ENCODE measurements at regions not wholly inside any gene's neighbourhood (a gene's known extent, or its start where the extent isn't known, plus 50 kb on each side); places are given as distances from the start of the nearest gene placed in this dataset.

DNA sequence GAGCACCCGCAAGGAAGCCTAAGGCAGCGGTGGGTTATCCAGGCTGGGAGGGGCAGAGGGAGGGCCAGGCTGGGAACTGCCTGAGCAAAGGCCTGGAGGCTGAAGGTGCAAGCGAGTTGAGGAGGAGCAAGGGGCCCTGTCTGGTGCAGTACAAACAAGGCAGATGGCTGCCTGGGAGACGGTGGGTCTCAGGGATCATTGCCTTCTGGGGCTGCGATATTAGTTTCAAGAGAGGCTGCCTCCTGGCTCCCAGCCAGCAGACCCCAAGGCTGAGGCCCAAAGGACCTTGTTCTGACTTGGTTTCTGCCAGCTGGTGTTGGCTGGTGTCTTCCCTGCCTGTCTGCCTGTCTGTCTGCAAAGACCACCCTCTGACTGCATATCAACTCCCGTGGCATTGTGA, 154.0 kb downstream of the IRF8 start:
- TF ChIP-seq, protein P1, sequence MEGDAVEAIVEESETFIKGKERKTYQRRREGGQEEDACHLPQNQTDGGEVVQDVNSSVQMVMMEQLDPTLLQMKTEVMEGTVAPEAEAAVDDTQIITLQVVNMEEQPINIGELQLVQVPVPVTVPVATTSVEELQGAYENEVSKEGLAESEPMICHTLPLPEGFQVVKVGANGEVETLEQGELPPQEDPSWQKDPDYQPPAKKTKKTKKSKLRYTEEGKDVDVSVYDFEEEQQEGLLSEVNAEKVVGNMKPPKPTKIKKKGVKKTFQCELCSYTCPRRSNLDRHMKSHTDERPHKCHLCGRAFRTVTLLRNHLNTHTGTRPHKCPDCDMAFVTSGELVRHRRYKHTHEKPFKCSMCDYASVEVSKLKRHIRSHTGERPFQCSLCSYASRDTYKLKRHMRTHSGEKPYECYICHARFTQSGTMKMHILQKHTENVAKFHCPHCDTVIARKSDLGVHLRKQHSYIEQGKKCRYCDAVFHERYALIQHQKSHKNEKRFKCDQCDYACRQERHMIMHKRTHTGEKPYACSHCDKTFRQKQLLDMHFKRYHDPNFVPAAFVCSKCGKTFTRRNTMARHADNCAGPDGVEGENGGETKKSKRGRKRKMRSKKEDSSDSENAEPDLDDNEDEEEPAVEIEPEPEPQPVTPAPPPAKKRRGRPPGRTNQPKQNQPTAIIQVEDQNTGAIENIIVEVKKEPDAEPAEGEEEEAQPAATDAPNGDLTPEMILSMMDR (IDR thresholded peaks at IDR 0.05): no peak
- TF ChIP-seq POLR2AphosphoS5 (IDR thresholded peaks at IDR 0.05; ENCODE audit: low read depth, low read length): no peak
- TF ChIP-seq, protein P2, sequence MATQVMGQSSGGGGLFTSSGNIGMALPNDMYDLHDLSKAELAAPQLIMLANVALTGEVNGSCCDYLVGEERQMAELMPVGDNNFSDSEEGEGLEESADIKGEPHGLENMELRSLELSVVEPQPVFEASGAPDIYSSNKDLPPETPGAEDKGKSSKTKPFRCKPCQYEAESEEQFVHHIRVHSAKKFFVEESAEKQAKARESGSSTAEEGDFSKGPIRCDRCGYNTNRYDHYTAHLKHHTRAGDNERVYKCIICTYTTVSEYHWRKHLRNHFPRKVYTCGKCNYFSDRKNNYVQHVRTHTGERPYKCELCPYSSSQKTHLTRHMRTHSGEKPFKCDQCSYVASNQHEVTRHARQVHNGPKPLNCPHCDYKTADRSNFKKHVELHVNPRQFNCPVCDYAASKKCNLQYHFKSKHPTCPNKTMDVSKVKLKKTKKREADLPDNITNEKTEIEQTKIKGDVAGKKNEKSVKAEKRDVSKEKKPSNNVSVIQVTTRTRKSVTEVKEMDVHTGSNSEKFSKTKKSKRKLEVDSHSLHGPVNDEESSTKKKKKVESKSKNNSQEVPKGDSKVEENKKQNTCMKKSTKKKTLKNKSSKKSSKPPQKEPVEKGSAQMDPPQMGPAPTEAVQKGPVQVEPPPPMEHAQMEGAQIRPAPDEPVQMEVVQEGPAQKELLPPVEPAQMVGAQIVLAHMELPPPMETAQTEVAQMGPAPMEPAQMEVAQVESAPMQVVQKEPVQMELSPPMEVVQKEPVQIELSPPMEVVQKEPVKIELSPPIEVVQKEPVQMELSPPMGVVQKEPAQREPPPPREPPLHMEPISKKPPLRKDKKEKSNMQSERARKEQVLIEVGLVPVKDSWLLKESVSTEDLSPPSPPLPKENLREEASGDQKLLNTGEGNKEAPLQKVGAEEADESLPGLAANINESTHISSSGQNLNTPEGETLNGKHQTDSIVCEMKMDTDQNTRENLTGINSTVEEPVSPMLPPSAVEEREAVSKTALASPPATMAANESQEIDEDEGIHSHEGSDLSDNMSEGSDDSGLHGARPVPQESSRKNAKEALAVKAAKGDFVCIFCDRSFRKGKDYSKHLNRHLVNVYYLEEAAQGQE (IDR thresholded peaks at IDR 0.05; ENCODE audit: insufficient read depth in 1 of 2, low read depth in 2 of 2, low read length in 1 of 2): no peak
- TF ChIP-seq SIN3A (IDR thresholded peaks at IDR 0.05; ENCODE audit: borderline replicate concordance, insufficient read depth, low read depth, low read length): no peak
- no peak for TF ChIP-seq TCF7L2 (IDR thresholded peaks at IDR 0.05; ENCODE audit: low read depth, low read length)

All from Panc1 (cell line).